Large intestine (tissue), 3 donors: ENCODE measurements at regions not wholly inside any gene's neighbourhood (a gene's known extent, or its start where the extent isn't known, plus 50 kb on each side); places are given as distances from the start of the nearest gene placed in this dataset.
A peak's percentile ranks its signal among the peaks of the same experiment; 100 is the strongest.

Experiments
- DNase-seq, 2 donors: peaks; one replicate each; pipeline versions ENCODE4 v3.0.0 to v3.0.0-alpha.2; 2013
- H3K27ac ChIP-seq: one replicate; pipeline ENCODE4 v1.5.1; 2013; ENCODE audit warnings: low read length
- H3K27me3 ChIP-seq: 2 replicates; pipeline ENCODE4 v1.6.1; 2013; ENCODE audit warnings: low read length; ENCODE audit not compliant: control insufficient read depth, insufficient read depth
- H3K36me3 ChIP-seq: 2 replicates; pipeline ENCODE4 v1.6.1; 2013; ENCODE audit warnings: low read length; ENCODE audit not compliant: control insufficient read depth, insufficient read depth
- H3K4me1 ChIP-seq: one replicate; pipeline ENCODE4 v1.6.1; 2013; ENCODE audit warnings: low read length; ENCODE audit not compliant: control insufficient read depth, insufficient read depth
- H3K4me3 ChIP-seq: one replicate; pipeline ENCODE4 v1.5.1; 2013; ENCODE audit warnings: low read length
- H3K9me3 ChIP-seq: one replicate; pipeline ENCODE4 v1.6.1; 2013; ENCODE audit warnings: mild to moderate bottlenecking, low read depth, low read length, moderate library complexity; ENCODE audit not compliant: control insufficient read depth
- WGBS: methylation state at CpG from one replicate; pipeline ENCODE4 v1.1.5; 2013; ENCODE audit warnings: low lambda C conversion rate; ENCODE audit not compliant: insufficient coverage; 5-methylcytosine and 5-hydroxymethylcytosine counted together

GRCh38 chr1:14524826-14525636 is 73.5 kb upstream of the KAZN start:
- DNase-seq: no peak
- Histone ChIP-seq H3K9me3 (no peaks in the 10 kb centered on the region), H3K36me3 (no peaks in the 10 kb centered on the region), H3K27ac (no peak overlapping the region), H3K27me3 (no peaks in the 10 kb centered on the region), H3K4me1 (no peaks in the 10 kb centered on the region), H3K4me3 (no peak overlapping the region)
- WGBS: 80% methylated on average over 3 of the region's 3 CpGs

GRCh38 chr1:14529475-14529874 is 69.0 kb upstream of the KAZN start:
- H3K27me3 ChIP-seq: no peaks in the 10 kb centered on the region
- no peak overlapping the region for H3K27ac ChIP-seq
- no peaks in the 10 kb centered on the region for H3K4me1 ChIP-seq
- no CpG with 5 or more reads among the region's 2 CpGs for WGBS
- no peak overlapping the region for H3K4me3 ChIP-seq
- DNase-seq: no peak
- no peaks in the 10 kb centered on the region for H3K36me3 ChIP-seq
- H3K9me3 ChIP-seq: no peaks in the 10 kb centered on the region

DNA sequence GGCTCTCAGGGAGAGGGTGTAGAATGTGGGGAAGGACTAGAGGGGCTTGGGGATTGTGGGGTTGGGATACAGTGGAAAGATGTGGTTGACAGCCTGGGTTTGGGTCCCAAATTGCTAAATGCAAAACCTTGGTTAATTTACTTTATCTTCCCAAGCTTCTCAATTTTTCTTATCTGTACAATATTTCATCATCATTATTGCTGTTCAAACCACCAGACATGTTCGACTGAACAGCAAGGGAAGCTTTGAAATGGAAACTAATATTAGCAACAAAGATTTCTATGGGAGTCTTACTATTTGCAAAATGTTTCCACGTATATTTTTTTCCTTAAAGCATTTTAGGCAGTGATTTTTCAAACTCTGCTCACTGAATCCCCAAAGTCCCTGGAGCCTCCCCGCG is 67.0 kb upstream of the KAZN start:
- no peak for DNase-seq
- 80% methylated on average over 1 of the region's 4 CpGs for WGBS
- no peaks in the 10 kb centered on the region for H3K4me1 ChIP-seq
- no peak overlapping the region for H3K27ac ChIP-seq
- no peaks in the 10 kb centered on the region for H3K9me3 ChIP-seq
- no peak overlapping the region for H3K4me3 ChIP-seq
- no peaks in the 10 kb centered on the region for H3K27me3 ChIP-seq
- no peaks in the 10 kb centered on the region for H3K36me3 ChIP-seq

DNA sequence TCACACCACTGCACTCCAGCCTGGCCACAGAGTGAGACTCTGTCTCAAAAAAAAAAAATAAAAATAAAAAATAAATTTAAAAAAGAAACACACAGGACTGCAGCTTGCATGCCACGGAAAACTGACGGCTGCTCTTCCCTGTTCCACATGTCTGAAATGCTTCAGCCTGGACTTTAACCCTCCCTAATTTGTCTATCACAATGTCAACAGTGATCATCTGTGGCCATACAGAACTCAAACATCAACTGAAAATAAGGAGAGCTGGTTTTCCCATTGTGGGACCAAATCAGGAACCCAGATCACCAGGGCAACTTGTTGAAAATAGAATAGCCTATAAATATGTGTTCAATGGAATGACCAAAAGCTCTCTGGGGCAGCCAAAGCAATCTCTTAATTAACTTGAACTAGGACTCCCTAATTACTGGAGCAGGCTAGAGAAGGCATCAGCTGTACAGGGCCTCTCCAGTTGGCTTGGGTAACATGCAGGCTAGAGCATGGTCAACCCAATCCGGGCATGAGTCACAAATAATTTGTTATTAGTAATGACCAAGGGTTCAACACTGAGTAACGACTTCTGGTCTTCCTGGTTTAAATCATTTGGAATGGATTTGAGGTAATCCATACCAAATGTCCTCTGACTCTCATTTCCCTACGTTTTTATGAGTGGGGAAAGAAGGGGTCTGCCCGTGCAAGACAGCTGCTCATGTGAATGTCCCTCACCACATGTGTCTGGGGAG is 62.7 kb upstream of the KAZN start:
- DNase-seq: peak in 1 of 2 donors; percentile 63
- Histone ChIP-seq H3K36me3 (no peaks in the 10 kb centered on the region), H3K4me1 (no peaks in the 10 kb centered on the region), H3K9me3 (no peaks in the 10 kb centered on the region), H3K4me3 (no peak overlapping the region), H3K27ac (no peak overlapping the region), H3K27me3 (no peaks in the 10 kb centered on the region)
- 13% methylated on average over 2 of the region's 6 CpGs for WGBS

GRCh38 chr1:14538335-14538734 is 60.1 kb upstream of the KAZN start:
- no peaks in the 10 kb centered on the region for H3K4me1 ChIP-seq
- no peak overlapping the region for H3K4me3 ChIP-seq
- H3K27ac ChIP-seq: no peak overlapping the region
- H3K27me3 ChIP-seq: no peaks in the 10 kb centered on the region
- H3K9me3 ChIP-seq: no peaks in the 10 kb centered on the region
- H3K36me3 ChIP-seq: no peaks in the 10 kb centered on the region
- DNase-seq: no peak
- no CpG with 5 or more reads among the region's 4 CpGs for WGBS

GRCh38 chr1:14539309-14539708 is 59.2 kb upstream of the KAZN start:
- WGBS: 100% methylated on average over 1 of the region's 3 CpGs
- no peaks in the 10 kb centered on the region for H3K36me3 ChIP-seq

DNA sequence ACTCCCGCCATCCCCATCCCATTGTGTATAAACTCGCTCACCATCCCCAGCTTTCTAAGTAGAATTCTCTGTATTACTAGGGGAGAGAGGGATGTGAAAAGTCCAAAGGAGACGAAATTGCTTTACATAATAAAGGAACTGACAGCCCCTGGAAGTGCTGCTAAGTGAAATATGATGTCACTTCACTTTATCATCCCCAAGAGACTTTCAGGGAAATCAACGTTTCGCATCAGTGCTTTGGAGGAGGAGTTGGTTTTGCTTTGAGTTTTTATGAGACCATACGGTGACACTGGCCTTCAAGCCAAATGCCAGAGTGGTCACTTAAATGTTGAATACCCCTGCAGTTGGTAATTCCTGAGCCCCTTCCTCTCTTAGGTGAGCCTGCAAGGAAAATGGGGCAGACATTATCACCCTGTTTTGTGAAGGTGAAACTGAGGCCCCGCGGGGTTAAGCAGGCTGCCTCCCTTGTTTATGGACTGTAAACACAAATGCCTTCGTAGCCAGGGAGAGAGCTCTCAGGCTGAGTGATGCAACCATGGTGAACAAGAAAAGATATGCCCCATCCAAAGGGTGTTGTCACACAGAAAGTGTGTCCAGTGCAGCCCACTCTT is 58.4 kb upstream of the KAZN start:
- H3K27ac ChIP-seq: no peak overlapping the region
- no peaks in the 10 kb centered on the region for H3K36me3 ChIP-seq
- no peaks in the 10 kb centered on the region for H3K27me3 ChIP-seq
- DNase-seq: no peak
- no peak overlapping the region for H3K4me3 ChIP-seq
- WGBS: 100% methylated on average over 1 of the region's 9 CpGs
- no peaks in the 10 kb centered on the region for H3K4me1 ChIP-seq
- no peaks in the 10 kb centered on the region for H3K9me3 ChIP-seq

More at GRCh38 chr1:14539309-14539708, 59.2 kb upstream of the KAZN start:
- Histone ChIP-seq H3K9me3 (no peaks in the 10 kb centered on the region), H3K27ac (no peak overlapping the region), H3K27me3 (no peaks in the 10 kb centered on the region), H3K4me3 (no peak overlapping the region), H3K4me1 (no peaks in the 10 kb centered on the region)
- DNase-seq: no peak

DNA sequence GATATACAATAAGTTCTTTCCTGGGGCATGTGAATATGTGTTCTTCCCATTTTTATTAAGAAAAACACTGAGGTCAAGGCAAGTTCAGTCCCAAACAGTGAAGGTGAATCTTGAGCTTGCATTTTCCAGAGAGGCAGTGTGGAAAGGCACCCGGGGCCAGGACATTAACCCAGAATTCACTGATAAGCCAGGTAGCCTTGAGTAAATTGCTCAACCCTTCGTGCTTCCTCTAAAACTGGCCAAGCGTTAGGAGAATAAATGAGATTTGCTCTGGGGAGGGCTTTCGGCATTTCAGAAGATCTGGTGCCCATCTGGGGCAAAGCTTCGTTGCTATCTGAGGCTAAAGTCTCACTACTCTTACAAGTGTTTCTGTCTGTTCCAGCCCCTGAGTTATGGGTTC is 57.1 kb upstream of the KAZN start:
- 20% methylated on average over 1 of the region's 5 CpGs for WGBS
- no peak for DNase-seq

DNA sequence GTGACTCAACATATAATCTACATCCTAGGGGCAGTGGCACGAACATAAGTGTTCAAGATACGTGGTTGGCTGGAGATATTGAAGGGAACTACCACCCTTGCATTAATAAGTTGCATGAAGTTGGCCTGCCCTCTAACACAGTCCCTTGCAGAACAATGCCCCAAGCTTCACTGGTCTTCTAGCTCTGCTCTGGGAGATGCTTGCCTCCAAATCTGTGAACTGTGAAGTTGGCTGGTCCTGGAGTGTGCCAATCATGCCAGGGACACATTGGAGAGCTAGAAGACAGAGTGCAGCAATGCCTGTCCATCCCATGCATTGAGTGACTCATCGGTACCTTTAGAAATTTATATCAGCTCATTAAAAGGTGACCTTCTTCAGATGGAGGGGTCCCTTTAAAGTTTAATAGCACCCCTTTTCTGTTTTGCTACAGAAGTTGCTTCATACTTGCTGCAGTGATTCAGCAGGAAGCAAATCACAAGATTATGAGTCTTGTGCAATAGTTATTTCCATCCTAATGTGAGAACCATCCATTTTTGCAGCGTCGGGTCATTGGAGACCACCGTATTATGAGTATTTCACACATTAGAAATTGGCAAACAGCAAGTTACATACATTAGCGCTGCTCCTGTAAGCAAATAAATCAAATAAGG is 55.2 kb upstream of the KAZN start:
- 80% methylated on average over 1 of the region's 7 CpGs for WGBS
- H3K36me3 ChIP-seq: no peaks in the 10 kb centered on the region
- H3K4me1 ChIP-seq: no peaks in the 10 kb centered on the region
- H3K27ac ChIP-seq: no peak overlapping the region
- no peak for DNase-seq
- H3K9me3 ChIP-seq: no peaks in the 10 kb centered on the region
- H3K4me3 ChIP-seq: no peak overlapping the region
- no peaks in the 10 kb centered on the region for H3K27me3 ChIP-seq

More for the DNA sequence above, 57.1 kb upstream of the KAZN start:
- no peak overlapping the region for H3K27ac ChIP-seq
- H3K27me3 ChIP-seq: no peaks in the 10 kb centered on the region
- H3K4me1 ChIP-seq: no peaks in the 10 kb centered on the region
- H3K4me3 ChIP-seq: no peak overlapping the region
- no peaks in the 10 kb centered on the region for H3K9me3 ChIP-seq
- no peaks in the 10 kb centered on the region for H3K36me3 ChIP-seq

- H3K27me3 ChIP-seq: no peaks in the 10 kb centered on the region
- H3K9me3 ChIP-seq: no peaks in the 10 kb centered on the region
- WGBS: 100% methylated on average over 1 of the region's 2 CpGs
- no peaks in the 10 kb centered on the region for H3K4me1 ChIP-seq
- DNase-seq: no peak
- no peaks in the 10 kb centered on the region for H3K36me3 ChIP-seq
- no peak overlapping the region for H3K4me3 ChIP-seq
- no peak overlapping the region for H3K27ac ChIP-seq
Measured at GRCh38 chr1:14544319-14544718, 54.2 kb upstream of the KAZN start.
